Progenitor cell of endocrine pancreas (in vitro differentiated cells): ENCODE measurements at regions not wholly inside any gene's neighbourhood (a gene's known extent, or its start where the extent isn't known, plus 50 kb on each side); places are given as distances from the start of the nearest gene placed in this dataset.

Source experiments
- DNase-seq: peaks from one replicate; pipeline ENCODE4 v3.0.0; 2021; ENCODE audit warnings: low spot score; ENCODE audit not compliant: unreplicated experiment
- H3K27ac Mint-ChIP-seq: 2 replicates; pipeline ENCODE4 v1.8.0; 2021; ENCODE audit warnings: mild to moderate bottlenecking, moderate library complexity, mixed read lengths
- H3K27me3 Mint-ChIP-seq: 2 replicates; pipeline ENCODE4 v1.8.0; 2021; ENCODE audit warnings: mixed read lengths
- H3K36me3 Mint-ChIP-seq: 2 replicates; pipeline ENCODE4 v1.8.0; 2022; ENCODE audit warnings: mixed read lengths; ENCODE audit not compliant: insufficient read depth
- H3K4me1 Mint-ChIP-seq: 2 replicates; pipeline ENCODE4 v1.8.0; 2021; ENCODE audit warnings: low read depth, mixed read lengths
- H3K4me3 Mint-ChIP-seq: 2 replicates; pipeline ENCODE4 v1.8.0; 2021; ENCODE audit warnings: low read depth, mild to moderate bottlenecking, moderate library complexity, mixed read lengths
- H3K9me3 Mint-ChIP-seq: 2 replicates; pipeline ENCODE4 v1.8.0; 2021; ENCODE audit warnings: low read depth, mixed read lengths
- TF ChIP-seq, protein P1 (sequence below): fragments of 200-600 bp; sonication (generic); IDR thresholded peaks from one replicate; pipeline ENCODE4 v1.5.0; 2021; ENCODE audit warnings: antibody characterized with exemption, mild to moderate bottlenecking; ENCODE audit not compliant: unreplicated experiment

DNA sequence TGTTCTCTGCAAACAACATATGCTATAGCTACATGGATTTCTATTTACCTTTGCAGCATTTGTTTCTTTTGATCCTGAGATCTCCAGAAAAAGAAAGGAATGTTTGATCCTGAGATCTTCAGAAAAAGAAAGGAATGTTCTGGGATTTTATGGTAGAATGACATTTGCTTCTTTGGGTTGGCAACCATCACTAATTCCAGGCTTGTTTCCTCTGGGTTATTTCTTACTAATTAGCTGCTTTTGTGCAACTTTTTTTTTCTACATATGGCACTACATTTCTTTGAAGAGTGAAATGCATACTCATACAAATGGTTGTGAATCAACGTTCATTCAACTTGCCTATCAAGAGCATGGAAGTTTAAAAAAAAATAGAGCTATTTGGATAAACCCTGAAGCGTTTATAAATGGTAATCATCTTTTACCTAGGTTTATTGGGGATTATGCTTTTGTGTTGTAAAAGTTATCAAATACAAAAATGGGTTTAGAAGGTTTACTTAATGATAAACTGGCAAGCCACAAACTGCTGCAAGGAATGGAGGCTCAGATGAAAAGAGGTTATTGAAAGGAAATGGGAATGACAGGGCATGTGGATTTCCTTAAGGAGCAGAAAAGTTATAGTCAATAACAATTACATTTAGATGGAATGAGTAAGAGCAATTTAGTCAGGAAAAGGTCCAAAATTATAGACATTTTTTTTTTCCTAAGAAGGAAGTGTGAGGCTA, 95.6 kb upstream of the PCDH18 start:
- no peak for DNase-seq
- Mint-ChIP-seq H3K9me3 (no peaks in the 10 kb centered on the region), H3K36me3 (no peaks in the 10 kb centered on the region), H3K4me1 (peaks cover 6% of the 10 kb centered on the region), H3K27me3 (no peaks in the 10 kb centered on the region), H3K4me3 (no peak overlapping the region), H3K27ac (no peak overlapping the region)
- TF ChIP-seq, protein P1, sequence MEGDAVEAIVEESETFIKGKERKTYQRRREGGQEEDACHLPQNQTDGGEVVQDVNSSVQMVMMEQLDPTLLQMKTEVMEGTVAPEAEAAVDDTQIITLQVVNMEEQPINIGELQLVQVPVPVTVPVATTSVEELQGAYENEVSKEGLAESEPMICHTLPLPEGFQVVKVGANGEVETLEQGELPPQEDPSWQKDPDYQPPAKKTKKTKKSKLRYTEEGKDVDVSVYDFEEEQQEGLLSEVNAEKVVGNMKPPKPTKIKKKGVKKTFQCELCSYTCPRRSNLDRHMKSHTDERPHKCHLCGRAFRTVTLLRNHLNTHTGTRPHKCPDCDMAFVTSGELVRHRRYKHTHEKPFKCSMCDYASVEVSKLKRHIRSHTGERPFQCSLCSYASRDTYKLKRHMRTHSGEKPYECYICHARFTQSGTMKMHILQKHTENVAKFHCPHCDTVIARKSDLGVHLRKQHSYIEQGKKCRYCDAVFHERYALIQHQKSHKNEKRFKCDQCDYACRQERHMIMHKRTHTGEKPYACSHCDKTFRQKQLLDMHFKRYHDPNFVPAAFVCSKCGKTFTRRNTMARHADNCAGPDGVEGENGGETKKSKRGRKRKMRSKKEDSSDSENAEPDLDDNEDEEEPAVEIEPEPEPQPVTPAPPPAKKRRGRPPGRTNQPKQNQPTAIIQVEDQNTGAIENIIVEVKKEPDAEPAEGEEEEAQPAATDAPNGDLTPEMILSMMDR: no peak

DNA sequence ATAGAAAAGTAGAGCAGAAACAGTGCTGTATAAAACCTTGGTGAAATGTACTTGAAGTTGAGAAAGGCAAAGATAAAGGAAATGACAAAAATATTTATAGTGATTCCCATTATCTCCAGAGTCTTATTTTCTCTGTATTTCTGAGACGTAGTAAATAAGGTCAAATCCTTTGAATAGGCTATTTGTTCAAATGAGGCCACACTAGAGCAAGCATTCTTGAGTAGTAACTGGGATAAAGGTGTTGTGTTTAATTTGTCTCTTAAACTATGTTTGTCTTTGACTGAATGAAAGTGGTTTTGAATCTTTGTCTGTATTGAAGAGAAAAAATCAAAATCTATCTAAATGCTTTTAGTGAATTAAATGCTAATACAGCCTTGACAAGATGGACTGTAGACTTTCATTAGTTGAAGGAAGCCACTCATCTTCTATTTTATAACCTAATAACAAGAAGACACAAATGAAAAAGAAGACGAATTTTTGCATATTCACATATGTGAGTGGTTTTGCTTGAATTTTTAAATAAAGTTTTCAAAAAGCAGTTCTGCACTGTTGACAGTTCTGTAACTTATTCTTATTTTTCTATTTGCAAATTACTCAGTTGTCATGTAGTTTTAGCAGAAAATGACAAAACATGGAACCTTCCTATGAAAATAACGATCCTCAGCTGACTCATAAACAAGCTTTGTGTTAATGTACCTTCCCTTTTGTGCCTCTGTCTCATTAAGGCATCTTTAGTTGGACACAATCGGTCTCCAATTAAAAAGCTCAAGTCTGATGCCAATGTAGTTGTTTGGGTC, 94.8 kb upstream of the PCDH18 start:
- TF ChIP-seq, protein P1: no peak
- Mint-ChIP-seq H3K9me3 (no peaks in the 10 kb centered on the region), H3K36me3 (no peaks in the 10 kb centered on the region), H3K4me1 (peaks cover 7% of the 10 kb centered on the region), H3K27ac (no peak overlapping the region), H3K4me3 (no peak overlapping the region), H3K27me3 (no peaks in the 10 kb centered on the region)
- no peak for DNase-seq

DNA sequence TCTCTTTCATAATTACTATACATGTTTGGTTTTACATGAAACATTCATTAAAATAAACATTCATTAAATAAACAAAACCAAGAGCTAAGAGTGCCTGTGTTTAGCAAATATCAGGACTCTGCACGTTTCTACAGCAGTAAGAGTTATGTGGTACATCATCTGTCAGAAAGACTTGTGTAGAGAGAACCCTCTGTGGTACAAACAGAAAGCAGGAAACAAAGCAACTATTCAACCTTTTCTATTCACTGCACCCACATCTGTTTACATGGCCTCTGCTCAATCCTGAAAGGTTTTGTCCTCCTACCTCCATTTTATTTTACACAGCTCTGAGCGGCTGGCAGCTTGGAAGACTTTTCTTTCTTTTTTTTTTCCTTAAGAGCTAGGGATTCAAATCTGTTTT, 90.7 kb upstream of the PCDH18 start:
- Mint-ChIP-seq H3K4me1 (peaks cover 7% of the 10 kb centered on the region), H3K27me3 (no peaks in the 10 kb centered on the region), H3K4me3 (no peak overlapping the region), H3K36me3 (no peaks in the 10 kb centered on the region), H3K27ac (peak overlapping the region; percentile 90), H3K9me3 (no peaks in the 10 kb centered on the region)
- no peak for DNase-seq
- TF ChIP-seq, protein P1: no peak

DNA sequence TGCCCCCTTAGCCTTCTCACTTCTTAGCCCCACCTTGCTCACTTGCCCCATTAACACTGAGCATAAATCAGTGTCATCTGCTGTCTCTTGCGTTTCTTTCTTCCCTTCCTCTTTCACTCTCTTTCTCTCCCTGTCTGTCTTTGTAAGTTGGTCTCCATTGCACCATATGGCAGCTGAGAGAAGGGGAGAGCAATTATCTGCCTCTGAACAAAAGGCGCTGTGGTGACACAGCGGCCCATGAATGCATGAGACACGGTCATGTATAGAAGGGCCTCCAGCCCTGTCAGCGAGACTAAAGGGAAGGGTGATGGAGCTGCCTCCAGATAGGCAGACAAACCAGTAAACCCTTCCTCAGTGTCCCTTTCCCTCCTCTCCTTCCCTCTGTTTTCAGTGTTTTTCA, 88.8 kb upstream of the PCDH18 start:
- Mint-ChIP-seq H3K9me3 (no peaks in the 10 kb centered on the region), H3K36me3 (no peaks in the 10 kb centered on the region), H3K27me3 (no peaks in the 10 kb centered on the region), H3K4me3 (no peak overlapping the region), H3K4me1 (peaks cover 5% of the 10 kb centered on the region), H3K27ac (no peak overlapping the region)
- TF ChIP-seq, protein P1: no peak
- no peak for DNase-seq

DNA sequence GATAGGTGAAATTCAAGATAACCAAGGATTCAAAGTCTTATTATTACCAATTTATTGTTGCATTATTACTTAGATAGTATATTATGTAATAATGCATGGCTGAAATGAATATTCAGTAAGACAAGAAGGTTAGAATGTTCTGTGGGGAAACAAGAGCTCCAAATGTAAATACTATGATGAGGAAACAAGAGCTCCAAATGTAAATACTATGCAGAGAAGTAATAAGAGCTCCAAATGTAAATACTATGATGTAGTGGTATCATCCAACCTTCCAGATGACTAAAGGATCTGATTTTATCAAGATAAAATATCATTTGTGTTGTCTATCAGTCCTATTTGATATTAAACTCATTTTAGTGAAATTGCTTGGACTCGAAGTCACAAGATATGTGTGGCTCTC, 82.2 kb upstream of the PCDH18 start:
- TF ChIP-seq, protein P1: no peak
- Mint-ChIP-seq H3K4me1 (no peaks in the 10 kb centered on the region), H3K4me3 (no peak overlapping the region), H3K9me3 (no peaks in the 10 kb centered on the region), H3K27me3 (no peaks in the 10 kb centered on the region), H3K27ac (no peak overlapping the region), H3K36me3 (no peaks in the 10 kb centered on the region)
- no peak for DNase-seq
